ENCODE measurements at regions not wholly inside any gene's neighbourhood (a gene's known extent, or its start where the extent isn't known, plus 50 kb on each side); places are given as distances from the start of the nearest gene placed in this dataset.
"Not testable (repeated sequence)": the region's sequence is repeated elsewhere in the genome, so short reads cannot be mapped to it uniquely, and the experiment has no call there.

GRCh38 chr5:96133341-96134079, 171.9 kb upstream of the ELL2 start:
- DNase-seq (ENCODE audit: low read depth in 2 of 2), result no peak

- no peak for DNase-seq (ENCODE audit: low read depth in 2 of 2)
Measured at GRCh38 chr5:96129276-96129675, 167.6 kb upstream of the ELL2 start.

- DNase-seq (ENCODE audit: low read depth in 2 of 2), result no peak
Measured at GRCh38 chr5:96128204-96128864, 166.7 kb upstream of the ELL2 start.

GRCh38 chr5:96127538-96127937, 165.9 kb upstream of the ELL2 start:
- DNase-seq (ENCODE audit: low read depth in 2 of 2), result no peak

- no peak for DNase-seq (ENCODE audit: low read depth in 2 of 2)
Measured at GRCh38 chr5:96125231-96125891, 163.7 kb upstream of the ELL2 start.

- no peak for DNase-seq (ENCODE audit: low read depth in 2 of 2)
Measured at GRCh38 chr5:96124589-96124988, 162.9 kb upstream of the ELL2 start.

- DNase-seq (ENCODE audit: low read depth in 2 of 2), result no peak
Measured at GRCh38 chr5:96123418-96123817, 161.8 kb upstream of the ELL2 start.

- no peak for DNase-seq (ENCODE audit: low read depth in 2 of 2)
Measured at GRCh38 chr5:96121364-96121763, 159.7 kb upstream of the ELL2 start.

- DNase-seq (ENCODE audit: low read depth in 2 of 2), result no peak
Measured at GRCh38 chr5:96120120-96120519, 158.5 kb upstream of the ELL2 start.

GRCh38 chr5:96117771-96118651, 156.4 kb upstream of the ELL2 start:
- DNase-seq (ENCODE audit: low read depth in 2 of 2), result no peak

- DNase-seq (ENCODE audit: low read depth in 2 of 2), result no peak
Measured at GRCh38 chr5:96115147-96115807, 153.6 kb upstream of the ELL2 start.

GRCh38 chr5:96114736-96115135, 153.1 kb upstream of the ELL2 start:
- DNase-seq (ENCODE audit: low read depth in 2 of 2), result no peak

GRCh38 chr5:96113170-96113939, 151.7 kb upstream of the ELL2 start:
- DNase-seq (ENCODE audit: low read depth in 2 of 2), result no peak

- no peak for DNase-seq (ENCODE audit: low read depth in 2 of 2)
Measured at GRCh38 chr5:96112703-96113102, 151.1 kb upstream of the ELL2 start.

GRCh38 chr5:96112123-96112670, 150.5 kb upstream of the ELL2 start:
- DNase-seq (ENCODE audit: low read depth in 2 of 2), result no peak

- no peak for DNase-seq (ENCODE audit: low read depth in 2 of 2)
Measured at GRCh38 chr5:96111080-96111756, 149.6 kb upstream of the ELL2 start.

GRCh38 chr5:96110300-96110699, 148.6 kb upstream of the ELL2 start:
- no peak for DNase-seq (ENCODE audit: low read depth in 2 of 2)

GRCh38 chr5:96108629-96109028, 147.0 kb upstream of the ELL2 start:
- DNase-seq (ENCODE audit: low read depth in 2 of 2), result not testable (repeated sequence)

- not testable (repeated sequence) for DNase-seq (ENCODE audit: low read depth in 2 of 2)
Measured at GRCh38 chr5:96103829-96104228, 142.2 kb upstream of the ELL2 start.

Data from stimulated activated CD8-positive, alpha-beta memory T cell treated with anti-CD3 and anti-CD28 coated beads, Interleukin-7, amount 100 ng/mL, for 1 hour (primary cell).